HFF-Myc (cell line): ENCODE measurements at regions not wholly inside any gene's neighbourhood (a gene's known extent, or its start where the extent isn't known, plus 50 kb on each side); places are given as distances from the start of the nearest gene placed in this dataset.

Experiments
- DNase-seq: peaks from one replicate; pipeline ENCODE4 v3.0.0-alpha.2; 2011; ENCODE audit warnings: low read depth; ENCODE audit errors: extremely low read depth
- H3K4me3 ChIP-seq: replicated peaks from 2 replicates; pipeline ENCODE4 v1.5.1; 2011; ENCODE audit warnings: low read depth, mild to moderate bottlenecking, control low read depth, low read length
- CTCF ChIP-seq: IDR thresholded peaks from 2 replicates; pipeline ENCODE4 v1.5.1; 2012; ENCODE audit warnings: mild to moderate bottlenecking, low read depth, low read length, control low read depth; ENCODE audit errors: missing control alignments

- no peak overlapping the region for H3K4me3 ChIP-seq
- TF ChIP-seq CTCF, result no peak
- no peak for DNase-seq
Measured at GRCh38 chr7:51732951-51733350, 416.3 kb upstream of the COBL start.

- H3K4me3 ChIP-seq, result no peak overlapping the region
- TF ChIP-seq CTCF, result no peak
- no peak for DNase-seq
Measured at GRCh38 chr7:51732116-51732515, 415.5 kb upstream of the COBL start.

GRCh38 chr7:51731075-51731474 lies 414.5 kb upstream of the COBL start:
- no peak for DNase-seq
- H3K4me3 ChIP-seq, result no peak overlapping the region
- TF ChIP-seq CTCF, result no peak

- no peak for DNase-seq
- no peak overlapping the region for H3K4me3 ChIP-seq
- TF ChIP-seq CTCF, result no peak
Measured at GRCh38 chr7:51727441-51727840, 410.8 kb upstream of the COBL start.

- no peak for TF ChIP-seq CTCF
- H3K4me3 ChIP-seq, result no peak overlapping the region
- DNase-seq, result no peak
Measured at GRCh38 chr7:51706851-51707250, 390.2 kb upstream of the COBL start.

GRCh38 chr7:51705701-51706100 lies 389.1 kb upstream of the COBL start:
- H3K4me3 ChIP-seq, result no peak overlapping the region
- DNase-seq, result no peak
- TF ChIP-seq CTCF, result no peak

GRCh38 chr7:51702673-51703072 lies 386.1 kb upstream of the COBL start:
- no peak overlapping the region for H3K4me3 ChIP-seq
- no peak for TF ChIP-seq CTCF
- DNase-seq, result no peak
